ENCODE measurements at regions not wholly inside any gene's neighbourhood (a gene's known extent, or its start where the extent isn't known, plus 50 kb on each side); places are given as distances from the start of the nearest gene placed in this dataset.
A peak's percentile ranks its signal among the peaks of the same experiment; 100 is the strongest.

- Histone ChIP-seq H3K9me3 (no peaks in the 10 kb centered on the region), H3K36me3 (no peaks in the 10 kb centered on the region), H3K4me1 (peaks cover 18% of the 10 kb centered on the region), H3K27ac (no peak overlapping the region), H3K4me3 (no peak overlapping the region), H3K27me3 (no peaks in the 10 kb centered on the region)
- intact Hi-C loops (cut with DNase I), result no loop called here
- no peak for ATAC-seq
- TF ChIP-seq CTCF (IDR thresholded peaks at IDR 0.05), result no peak
- DNase-seq, result no peak
Measured at GRCh38 chr17:69605571-69605970, 191.1 kb downstream of the MAP2K6 start.

- no peak for TF ChIP-seq CTCF (IDR thresholded peaks at IDR 0.05)
- H3K4me1 ChIP-seq, result peaks cover 18% of the 10 kb centered on the region
- ATAC-seq (no peak), DNase-seq (no peak)
- H3K9me3 ChIP-seq, result no peaks in the 10 kb centered on the region
- H3K27ac ChIP-seq, result no peak overlapping the region
- H3K36me3 ChIP-seq, result no peaks in the 10 kb centered on the region
- H3K27me3 ChIP-seq, result no peaks in the 10 kb centered on the region
- H3K4me3 ChIP-seq, result no peak overlapping the region
- intact Hi-C loops (cut with DNase I), result no loop called here
Measured at GRCh38 chr17:69606142-69606800, 191.8 kb downstream of the MAP2K6 start.

DNA sequence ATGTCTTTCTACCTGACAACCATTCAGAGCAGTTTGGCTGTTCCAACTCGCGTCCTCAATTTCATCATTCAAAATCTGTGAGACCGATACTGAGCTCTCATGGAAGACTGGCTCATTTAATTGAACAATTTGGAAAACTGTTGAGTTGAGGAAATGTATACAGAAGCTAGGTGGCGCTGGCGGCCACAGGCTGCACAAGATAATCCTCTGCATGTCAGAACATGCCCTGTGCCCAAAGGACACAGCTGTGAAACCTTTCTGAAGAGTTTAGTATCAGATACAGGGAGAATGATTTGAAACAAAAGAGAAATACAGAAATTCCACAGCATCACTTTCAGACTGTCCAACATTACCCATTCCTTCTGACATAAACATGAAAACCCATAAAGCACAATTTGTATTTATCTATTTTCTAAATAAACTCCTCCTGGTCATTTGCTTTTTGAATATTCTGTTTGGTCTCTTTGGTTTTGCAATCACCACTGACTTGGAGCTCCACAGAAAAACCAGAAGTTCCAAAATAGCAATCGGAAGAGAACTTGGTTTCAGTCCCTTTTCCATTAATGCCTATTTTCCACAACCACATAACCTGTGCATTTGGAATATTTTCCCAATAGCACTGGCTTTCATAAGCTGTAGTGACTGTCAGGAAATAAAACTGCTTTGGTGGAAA lies 192.8 kb downstream of the MAP2K6 start:
- DNase-seq (peak; percentile 78), ATAC-seq (peak; percentile 93)
- Histone ChIP-seq H3K4me1 (peaks cover 18% of the 10 kb centered on the region), H3K27ac (peak overlapping the region; percentile 32), H3K9me3 (no peaks in the 10 kb centered on the region), H3K36me3 (no peaks in the 10 kb centered on the region), H3K4me3 (no peak overlapping the region), H3K27me3 (no peaks in the 10 kb centered on the region)
- peak; percentile 84 for TF ChIP-seq CTCF (IDR thresholded peaks at IDR 0.05)
- intact Hi-C loops (cut with DNase I), result no loop called here

GRCh38 chr17:69608141-69608540 lies 193.6 kb downstream of the MAP2K6 start:
- intact Hi-C loops (cut with DNase I), result no loop called here
- Histone ChIP-seq H3K36me3 (no peaks in the 10 kb centered on the region), H3K9me3 (no peaks in the 10 kb centered on the region), H3K27ac (peak overlapping the region; percentile 32), H3K4me1 (peaks cover 18% of the 10 kb centered on the region), H3K27me3 (no peaks in the 10 kb centered on the region), H3K4me3 (no peak overlapping the region)
- DNase-seq (no peak), ATAC-seq (no peak)
- no peak for TF ChIP-seq CTCF (IDR thresholded peaks at IDR 0.05)

DNA sequence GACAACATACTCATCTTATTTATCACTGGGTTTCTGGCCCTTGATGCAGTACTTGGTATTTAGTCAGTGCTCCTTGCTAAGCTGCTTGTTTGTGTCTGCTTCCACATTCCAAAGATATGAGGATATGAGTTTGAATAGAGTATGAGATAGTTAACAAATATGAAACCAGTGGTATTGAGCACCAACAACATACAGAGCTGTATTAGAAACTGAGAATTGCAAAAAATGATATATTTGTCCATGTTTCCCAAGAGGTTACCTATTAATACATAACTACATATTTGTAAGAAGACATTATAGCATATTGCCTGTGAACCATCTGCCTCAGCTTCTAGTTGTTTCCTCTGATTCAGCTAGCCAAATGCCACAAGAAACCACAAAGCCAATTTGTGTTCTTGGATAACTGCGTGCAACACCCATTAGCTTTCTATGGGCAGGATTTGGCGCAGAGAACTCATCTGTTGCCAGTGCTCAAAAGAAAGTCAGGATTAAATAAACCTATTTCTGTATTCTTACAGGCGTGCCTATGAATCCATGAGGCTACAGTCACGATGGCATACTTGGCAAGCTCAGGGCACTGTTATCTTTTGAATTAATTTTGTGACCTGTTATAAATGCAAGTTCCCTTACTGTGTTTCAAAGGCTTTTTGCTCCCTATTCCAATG lies 194.4 kb downstream of the MAP2K6 start:
- TF ChIP-seq CTCF (IDR thresholded peaks at IDR 0.05), result no peak
- DNase-seq, result no peak
- intact Hi-C loops (cut with DNase I), result no loop called here
- H3K9me3 ChIP-seq, result no peaks in the 10 kb centered on the region
- H3K4me1 ChIP-seq, result peaks cover 18% of the 10 kb centered on the region
- H3K27me3 ChIP-seq, result no peaks in the 10 kb centered on the region
- H3K27ac ChIP-seq, result peak overlapping the region; percentile 44
- H3K4me3 ChIP-seq, result no peak overlapping the region
- H3K36me3 ChIP-seq, result no peaks in the 10 kb centered on the region
- ATAC-seq, result peak; percentile 61

Measured in upper lobe of right lung (tissue), 1 donor.